NCI-H1436 (cell line): ENCODE measurements at regions not wholly inside any gene's neighbourhood (a gene's known extent, or its start where the extent isn't known, plus 50 kb on each side); places are given as distances from the start of the nearest gene placed in this dataset.

Experiments used
- DNase-seq: peaks from one replicate; lab custom pipeline; 2025; lab: John Stamatoyannopoulos, UW

DNA sequence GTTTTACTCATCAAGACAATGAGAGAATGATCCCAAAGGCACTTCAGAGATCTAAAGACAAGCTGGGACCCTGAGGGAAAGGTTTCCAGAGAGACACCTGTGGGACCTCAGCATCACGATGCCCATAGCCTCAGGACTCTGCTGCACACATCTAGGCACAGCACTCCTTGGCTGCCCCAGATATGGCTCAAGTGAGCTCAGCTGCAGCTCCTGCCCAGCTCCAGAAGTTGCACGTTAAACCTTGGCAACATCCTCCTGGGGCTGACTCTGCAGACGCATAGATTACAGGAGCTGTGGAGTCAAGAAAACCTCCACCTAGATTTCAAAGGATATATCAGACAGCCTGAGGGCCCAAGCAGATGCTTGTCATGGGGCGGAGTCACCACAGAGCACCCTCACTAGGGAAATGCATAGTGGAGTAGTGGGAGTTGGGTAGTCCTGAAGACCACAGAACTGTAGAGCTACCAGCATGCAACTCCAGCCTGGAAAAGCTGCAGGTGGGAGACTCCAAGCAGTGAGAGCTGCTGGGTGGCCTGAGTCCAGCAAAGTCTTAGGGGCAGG is 582.0 kb downstream of the CDH11 start:
- DNase-seq: no peak

GRCh38 chr16:64534180-64534780 is 587.6 kb downstream of the CDH11 start:
- no peak for DNase-seq

- DNase-seq: no peak
These were observed 589.2 kb downstream of the CDH11 start for GRCh38 chr16:64532691-64533090.

DNA sequence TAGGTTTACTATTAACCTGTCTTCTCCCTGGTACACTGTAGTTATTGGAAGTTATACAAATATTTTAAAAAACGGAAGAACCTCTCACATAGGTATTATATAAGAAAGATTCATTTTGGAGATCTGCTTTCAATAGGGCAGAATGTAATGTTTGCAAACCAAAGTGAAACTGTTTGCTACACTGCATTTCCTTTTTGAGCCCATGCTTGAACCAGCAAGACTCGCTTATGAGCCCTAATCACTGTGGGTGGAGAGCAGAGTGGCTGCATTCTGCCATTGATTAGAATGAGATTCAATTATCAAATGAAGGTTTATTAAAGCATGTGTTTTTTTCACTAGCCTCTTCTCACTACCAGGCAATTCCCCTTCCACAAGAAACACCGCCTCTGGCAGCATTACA is 589.7 kb downstream of the CDH11 start:
- no peak for DNase-seq

GRCh38 chr16:64531401-64531800 is 590.5 kb downstream of the CDH11 start:
- no peak for DNase-seq

DNA sequence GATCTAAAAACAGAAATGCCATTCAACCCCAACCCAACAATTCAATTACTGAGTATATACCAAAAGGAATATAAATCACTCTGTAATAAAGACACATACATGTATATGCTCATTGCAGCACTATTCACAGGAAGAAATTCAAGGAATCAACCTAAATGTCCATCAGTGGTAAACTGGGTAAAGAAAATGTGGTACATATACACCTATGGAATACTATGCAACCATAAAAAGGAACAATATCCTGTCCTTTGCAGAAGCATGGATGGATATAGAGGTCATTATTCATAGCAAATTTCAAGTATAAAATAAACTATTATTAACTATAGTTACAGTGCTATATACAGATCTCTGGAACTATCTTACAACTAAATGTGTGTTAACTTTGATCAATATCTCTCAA is 599.3 kb downstream of the CDH11 start:
- no peak for DNase-seq

DNA sequence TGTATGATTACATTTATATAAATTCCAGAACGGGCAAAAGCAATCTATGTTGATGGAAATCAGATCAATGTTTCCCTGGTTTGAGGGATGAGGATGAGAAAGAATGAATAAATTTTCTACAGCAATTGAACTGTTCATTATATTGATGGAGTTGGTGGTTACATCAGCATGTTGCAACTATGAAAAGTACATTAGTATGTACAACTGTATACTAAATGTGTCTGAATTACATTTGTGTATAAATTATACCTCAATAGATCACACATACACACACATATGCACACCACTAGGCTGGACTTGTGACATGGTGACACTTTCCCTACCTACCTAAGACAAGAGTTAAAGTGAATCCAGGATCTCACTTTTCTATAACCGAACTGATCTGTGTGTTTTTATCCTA is 608.0 kb downstream of the CDH11 start:
- DNase-seq: no peak

DNA sequence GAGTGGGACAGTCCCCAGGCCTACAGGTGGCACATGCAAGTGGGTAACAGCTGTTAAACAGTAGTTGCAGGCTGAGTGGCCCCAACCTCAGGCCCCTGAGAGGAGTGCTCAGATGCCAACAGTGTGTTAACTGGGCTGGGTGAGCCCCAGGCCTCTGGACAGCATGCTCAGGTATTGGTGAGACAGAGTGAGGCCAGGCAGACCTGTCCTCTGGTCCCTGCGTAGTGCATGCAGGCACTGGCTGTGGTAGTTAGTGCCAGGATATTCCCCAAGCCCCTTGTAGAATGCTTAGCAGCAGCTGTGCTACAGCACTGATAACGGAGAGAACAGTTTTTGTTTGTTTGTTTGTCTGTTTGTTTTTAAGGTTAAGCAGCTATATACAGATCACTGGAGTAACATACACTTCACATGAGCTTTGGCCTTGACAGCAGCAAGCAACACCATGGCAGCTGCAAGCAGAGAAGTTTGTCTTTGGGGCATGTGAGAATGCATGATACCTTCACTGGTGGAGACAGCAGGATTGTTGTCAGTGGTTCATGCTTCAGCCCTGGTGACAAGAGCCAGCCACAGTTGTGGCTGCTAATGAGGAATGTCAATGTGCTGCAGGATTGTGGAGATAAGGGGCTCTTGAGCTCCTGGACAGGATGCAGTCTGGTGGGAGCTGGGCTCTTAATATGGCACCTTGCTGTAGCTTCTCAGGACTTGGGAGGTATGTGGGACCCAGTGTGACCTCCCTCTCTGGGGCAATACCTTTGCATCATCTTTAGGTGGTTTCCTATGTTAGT is 614.4 kb downstream of the CDH11 start:
- DNase-seq: no peak

GRCh38 chr16:64499211-64499610 is 622.7 kb downstream of the CDH11 start:
- DNase-seq: no peak

- DNase-seq: no peak
These were observed 623.5 kb downstream of the CDH11 start for GRCh38 chr16:64498363-64498762.

DNA sequence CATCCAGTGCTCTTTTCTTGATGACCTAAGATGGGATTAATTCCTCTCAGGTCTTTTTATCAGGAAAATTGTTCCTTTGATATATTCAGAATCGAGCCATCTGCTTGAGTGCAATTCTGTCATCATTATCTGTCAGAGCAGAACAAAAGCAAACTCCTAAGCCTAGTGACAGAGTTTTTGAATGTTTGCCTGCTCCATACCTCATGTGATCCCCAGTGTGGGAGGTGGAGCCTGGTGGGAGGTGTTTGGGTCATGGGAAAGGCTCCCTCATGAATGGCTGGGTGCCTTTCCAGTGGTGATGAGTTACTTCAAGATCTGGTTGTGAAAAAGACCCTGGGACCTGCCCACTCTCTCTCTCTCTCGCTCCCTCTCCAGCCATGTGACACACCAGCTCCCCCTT is 628.2 kb downstream of the CDH11 start:
- no peak for DNase-seq

- DNase-seq: no peak
These were observed 632.4 kb downstream of the CDH11 start for GRCh38 chr16:64489449-64489848.

- DNase-seq: no peak
These were observed 635.3 kb downstream of the CDH11 start for GRCh38 chr16:64486561-64486960.

DNA sequence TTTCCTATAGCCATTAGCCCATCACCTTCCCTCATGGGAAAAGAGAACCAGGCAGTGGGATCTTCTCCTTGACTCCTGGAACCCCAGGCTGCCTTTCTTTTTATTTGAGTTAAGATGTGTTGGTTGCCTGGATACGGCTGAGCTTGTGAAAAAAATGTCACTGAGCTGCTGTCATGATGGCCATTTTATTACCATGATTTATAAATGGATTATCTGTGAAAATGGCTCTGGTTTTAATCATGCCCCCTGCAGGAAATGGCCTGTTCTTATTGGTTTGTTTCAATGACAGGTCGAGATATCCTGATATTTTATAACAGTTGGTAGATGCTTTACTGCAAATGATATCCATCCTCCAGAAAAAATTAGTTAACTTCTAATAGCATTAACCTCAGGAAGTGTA is 640.4 kb downstream of the CDH11 start:
- no peak for DNase-seq

DNA sequence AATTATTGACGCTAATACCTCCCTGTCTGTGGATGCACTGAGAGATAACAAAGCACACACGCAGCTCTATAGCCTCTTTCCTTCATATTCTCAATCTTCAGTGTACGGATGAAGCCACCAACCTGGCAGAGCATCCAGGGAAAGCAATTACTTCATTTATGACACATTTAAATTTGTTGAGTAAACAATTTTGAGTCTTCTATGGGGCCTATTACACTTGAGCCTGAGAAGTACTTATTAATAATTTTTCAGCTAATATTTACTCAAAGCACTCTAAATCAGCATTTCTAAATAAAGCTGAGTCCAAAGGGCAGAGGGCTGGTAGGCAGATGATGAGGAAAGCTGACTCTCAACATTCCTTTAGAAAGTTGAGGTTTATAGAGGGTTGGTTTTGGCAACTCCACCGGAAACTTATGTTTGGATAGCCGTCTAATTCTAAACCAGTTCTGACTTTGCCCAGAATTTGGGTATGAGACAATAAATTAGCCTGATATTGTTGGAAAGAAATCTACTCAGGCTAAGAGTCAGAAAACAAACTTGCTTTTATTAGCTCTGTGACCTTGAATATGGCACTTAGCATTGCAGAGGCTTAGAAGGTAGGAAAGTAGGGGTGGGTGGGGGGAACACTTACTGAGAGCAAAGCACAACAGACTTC is 643.5 kb downstream of the CDH11 start:
- DNase-seq: no peak

- no peak for DNase-seq
These were observed 646.1 kb downstream of the CDH11 start for GRCh38 chr16:64475627-64476351.

- no peak for DNase-seq
These were observed 650.9 kb downstream of the CDH11 start for GRCh38 chr16:64470916-64471315.

GRCh38 chr16:64469906-64470702 is 651.8 kb downstream of the CDH11 start:
- DNase-seq: no peak

GRCh38 chr16:64469351-64469750 is 652.5 kb downstream of the CDH11 start:
- no peak for DNase-seq

- no peak for DNase-seq
These were observed 653.3 kb downstream of the CDH11 start for GRCh38 chr16:64468515-64469090.

DNA sequence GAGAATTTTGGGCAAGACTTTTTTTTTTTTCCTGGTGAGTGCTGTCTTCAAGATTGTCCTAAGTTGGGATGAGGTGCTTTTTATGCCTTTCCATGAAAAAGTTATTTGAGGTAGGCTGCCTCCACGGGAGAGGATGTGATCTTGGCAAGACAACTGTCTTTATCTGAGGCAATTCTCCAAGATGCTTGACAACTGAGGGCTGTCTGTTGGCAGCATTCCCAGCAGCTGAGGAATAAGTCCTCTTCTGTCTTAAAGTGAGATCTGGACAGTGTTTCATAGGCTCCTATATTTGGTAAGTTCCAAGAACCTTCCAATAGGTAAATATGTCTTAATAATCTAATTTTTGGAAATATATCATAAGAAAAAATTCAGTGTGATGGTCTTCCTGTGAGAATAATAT is 662.0 kb downstream of the CDH11 start:
- DNase-seq: no peak
